Right lobe of liver (tissue), 6 donors: ENCODE measurements at regions not wholly inside any gene's neighbourhood (a gene's known extent, or its start where the extent isn't known, plus 50 kb on each side); places are given as distances from the start of the nearest gene placed in this dataset.

Source experiments
- ATAC-seq, 4 donors: fragments of 200-7000 bp; cut with Tn5 transposase; one replicate each; pipeline ENCODE4 v1.9.1; 2020; ENCODE audit warnings: mild to moderate bottlenecking in 4 of 4, moderate library complexity in 4 of 4
- DNase-seq, 3 donors: peaks; one replicate each; pipeline ENCODE4 v3.0.0-alpha.2; 2020
- H3K27ac ChIP-seq, 3 donors: fragments of 200-600 bp; one replicate each; pipeline ENCODE4 v1.8.0; 2022
- H3K27me3 ChIP-seq, 2 donors: fragments of 200-600 bp; one replicate each; pipeline ENCODE4 v1.8.0; 2022
- H3K36me3 ChIP-seq, 4 donors: fragments of 200-600 bp; sonication (generic) in 1 of 4; one replicate each; pipeline versions ENCODE4 v1.5.1 to v1.8.0; 2017 to 2022; ENCODE audit warnings: control low read depth in 1 of 4
- H3K4me1 ChIP-seq, 4 donors: fragments of 200-600 bp; sonication (generic) in 1 of 4; one replicate each; pipeline versions ENCODE4 v1.5.1 to v1.8.0; 2017 to 2022; ENCODE audit warnings: control low read depth in 1 of 4
- H3K4me3 ChIP-seq, 3 donors: fragments of 200-600 bp; one replicate each; pipeline ENCODE4 v1.8.0; 2022
- H3K9me3 ChIP-seq, 4 donors: fragments of 200-600 bp; sonication (generic) in 1 of 4; one replicate each; pipeline versions ENCODE4 v1.5.1 to v1.8.0; 2017 to 2022; ENCODE audit warnings: control low read depth in 1 of 4
- POLR2A ChIP-seq: fragments of 450-650 bp; IDR thresholded peaks from one replicate; pipeline ENCODE4 v1.6.1; 2017; ENCODE audit warnings: antibody characterized with exemption, mild to moderate bottlenecking
- WGBS: methylation state at CpG from one replicate; pipeline ENCODE4 v1.1.6; 2018; ENCODE audit warnings: low coverage, low lambda C conversion rate; ENCODE audit not compliant: insufficient coverage; ENCODE audit errors: missing lambda C conversion rate; 5-methylcytosine and 5-hydroxymethylcytosine counted together
- intact Hi-C, 2 donors: fragments of 100-400 bp; cut with DNase I; formaldehyde crosslinking; loops; one replicate each; pipeline versions ENCODE4 v1.11.2 to v1.14.1; 2022
- TF ChIP-seq, protein P1 (sequence below), 4 donors: fragments of 200-600 bp in 3 of 4; fragments of 450-650 bp in 1 of 4; IDR thresholded peaks; one replicate each; pipeline versions ENCODE4 v1.5.1 to v1.8.0; 2016 to 2022; ENCODE audit warnings: antibody characterized with exemption in 4 of 4, mild to moderate bottlenecking in 2 of 4
- donor health status: DM: no; HTN: yes; CAD: no.
- donor health status: DM: no; HTN: no; CAD: no.
- donor health status: DM: no; HTN: no; CAD: no.
- donor health status: DM: no; HTN: yes; CAD: no.
- donor health status: DM: no; HTN: yes; CAD: no.

GRCh38 chr3:192026661-192027060 lies 565.7 kb downstream of the PYDC2 start:
- Histone ChIP-seq H3K4me3 (no peak overlapping the region), H3K27ac (no peak overlapping the region), H3K9me3 (no peaks in the 10 kb centered on the region), H3K36me3 (no peaks in the 10 kb centered on the region), H3K4me1 (no peaks in the 10 kb centered on the region), H3K27me3 (no peaks in the 10 kb centered on the region)
- DNase-seq (no peak), ATAC-seq (no peak)
- intact Hi-C loops = no loop called here
- 50% methylated on average over 2 of the region's 2 CpGs for WGBS
- TF ChIP-seq POLR2A = no peak
- TF ChIP-seq, protein P1, sequence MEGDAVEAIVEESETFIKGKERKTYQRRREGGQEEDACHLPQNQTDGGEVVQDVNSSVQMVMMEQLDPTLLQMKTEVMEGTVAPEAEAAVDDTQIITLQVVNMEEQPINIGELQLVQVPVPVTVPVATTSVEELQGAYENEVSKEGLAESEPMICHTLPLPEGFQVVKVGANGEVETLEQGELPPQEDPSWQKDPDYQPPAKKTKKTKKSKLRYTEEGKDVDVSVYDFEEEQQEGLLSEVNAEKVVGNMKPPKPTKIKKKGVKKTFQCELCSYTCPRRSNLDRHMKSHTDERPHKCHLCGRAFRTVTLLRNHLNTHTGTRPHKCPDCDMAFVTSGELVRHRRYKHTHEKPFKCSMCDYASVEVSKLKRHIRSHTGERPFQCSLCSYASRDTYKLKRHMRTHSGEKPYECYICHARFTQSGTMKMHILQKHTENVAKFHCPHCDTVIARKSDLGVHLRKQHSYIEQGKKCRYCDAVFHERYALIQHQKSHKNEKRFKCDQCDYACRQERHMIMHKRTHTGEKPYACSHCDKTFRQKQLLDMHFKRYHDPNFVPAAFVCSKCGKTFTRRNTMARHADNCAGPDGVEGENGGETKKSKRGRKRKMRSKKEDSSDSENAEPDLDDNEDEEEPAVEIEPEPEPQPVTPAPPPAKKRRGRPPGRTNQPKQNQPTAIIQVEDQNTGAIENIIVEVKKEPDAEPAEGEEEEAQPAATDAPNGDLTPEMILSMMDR (IDR thresholded peaks at IDR 0.05) = no peak

DNA sequence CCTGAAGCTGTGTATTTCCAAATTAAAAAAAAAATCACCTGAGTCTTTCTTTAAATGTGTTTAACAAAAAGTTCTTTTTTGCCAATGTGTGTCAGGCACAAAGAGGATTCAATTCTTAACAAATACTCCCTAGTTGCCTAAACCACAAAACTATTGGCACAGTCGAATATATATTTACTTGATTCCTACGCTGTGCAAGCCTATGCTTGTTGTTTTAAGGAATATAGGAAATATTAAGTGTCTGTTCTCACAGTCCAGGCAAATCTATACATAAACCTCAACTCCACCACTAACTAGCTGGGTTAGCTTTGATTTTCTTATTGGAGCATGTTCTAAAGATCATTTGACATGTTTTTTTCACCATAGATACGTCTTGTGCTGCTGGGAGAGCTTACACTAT lies 571.0 kb downstream of the PYDC2 start:
- ATAC-seq = no peak
- H3K27ac ChIP-seq = no peak overlapping the region
- no peaks in the 10 kb centered on the region for H3K27me3 ChIP-seq
- no peak for DNase-seq
- no peak overlapping the region for H3K4me3 ChIP-seq
- H3K9me3 ChIP-seq = no peaks in the 10 kb centered on the region
- WGBS = 70% methylated on average over 3 of the region's 3 CpGs
- H3K4me1 ChIP-seq = no peaks in the 10 kb centered on the region
- no peaks in the 10 kb centered on the region for H3K36me3 ChIP-seq
- TF ChIP-seq, protein P1 (IDR thresholded peaks at IDR 0.05) = no peak
- no peak for TF ChIP-seq POLR2A
- intact Hi-C loops = no loop called here

- H3K4me3 ChIP-seq = no peak overlapping the region
- no peaks in the 10 kb centered on the region for H3K27me3 ChIP-seq
- no peak overlapping the region for H3K27ac ChIP-seq
- TF ChIP-seq, protein P1 (IDR thresholded peaks at IDR 0.05) = no peak
- TF ChIP-seq POLR2A = no peak
- intact Hi-C loops = no loop called here
- 33% methylated on average over 1 of the region's 1 CpG for WGBS
- H3K36me3 ChIP-seq = no peaks in the 10 kb centered on the region
- DNase-seq (no peak), ATAC-seq (no peak)
- no peaks in the 10 kb centered on the region for H3K9me3 ChIP-seq
- H3K4me1 ChIP-seq = no peaks in the 10 kb centered on the region
Observed at GRCh38 chr3:192033246-192033645, 572.3 kb downstream of the PYDC2 start.

GRCh38 chr3:192038726-192039125 lies 577.8 kb downstream of the PYDC2 start:
- Histone ChIP-seq H3K36me3 (no peaks in the 10 kb centered on the region), H3K4me3 (no peak overlapping the region), H3K27me3 (no peaks in the 10 kb centered on the region), H3K4me1 (no peaks in the 10 kb centered on the region), H3K27ac (no peak overlapping the region), H3K9me3 (no peaks in the 10 kb centered on the region)
- intact Hi-C loops = no loop called here
- TF ChIP-seq, protein P1 (IDR thresholded peaks at IDR 0.05) = no peak
- no peak for TF ChIP-seq POLR2A
- no peak for ATAC-seq
- WGBS = 61% methylated on average over 3 of the region's 3 CpGs
- no peak for DNase-seq

DNA sequence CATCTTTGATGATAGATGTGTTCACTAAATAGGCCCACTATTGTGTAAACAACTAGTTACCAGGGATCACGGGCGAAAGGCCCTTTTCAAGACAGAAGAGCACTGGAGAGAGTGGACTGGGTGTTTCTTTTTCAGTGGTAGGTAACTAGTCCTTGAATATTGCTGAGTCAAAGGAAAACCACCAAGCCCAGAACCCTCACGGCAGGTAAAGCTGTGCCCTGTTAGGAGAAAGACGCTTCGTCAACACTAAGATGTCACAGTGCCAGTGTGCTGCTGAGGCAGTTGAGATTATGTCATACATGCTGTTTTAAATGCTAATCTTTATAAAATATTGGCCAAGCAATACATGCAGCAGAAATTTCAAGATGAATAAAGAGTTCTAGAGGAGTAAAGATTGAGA lies 578.6 kb downstream of the PYDC2 start:
- 58% methylated on average over 5 of the region's 5 CpGs for WGBS
- DNase-seq (no peak), ATAC-seq (peak in 1 of 4 donors; percentile 33)
- TF ChIP-seq POLR2A = no peak
- TF ChIP-seq, protein P1 (IDR thresholded peaks at IDR 0.05) = no peak
- intact Hi-C loops = no loop called here
- no peak overlapping the region for H3K27ac ChIP-seq
- no peaks in the 10 kb centered on the region for H3K4me1 ChIP-seq
- no peaks in the 10 kb centered on the region for H3K9me3 ChIP-seq
- H3K4me3 ChIP-seq = no peak overlapping the region
- no peaks in the 10 kb centered on the region for H3K36me3 ChIP-seq
- no peaks in the 10 kb centered on the region for H3K27me3 ChIP-seq
